ENCODE measurements at regions not wholly inside any gene's neighbourhood (a gene's known extent, or its start where the extent isn't known, plus 50 kb on each side); places are given as distances from the start of the nearest gene placed in this dataset.

DNA sequence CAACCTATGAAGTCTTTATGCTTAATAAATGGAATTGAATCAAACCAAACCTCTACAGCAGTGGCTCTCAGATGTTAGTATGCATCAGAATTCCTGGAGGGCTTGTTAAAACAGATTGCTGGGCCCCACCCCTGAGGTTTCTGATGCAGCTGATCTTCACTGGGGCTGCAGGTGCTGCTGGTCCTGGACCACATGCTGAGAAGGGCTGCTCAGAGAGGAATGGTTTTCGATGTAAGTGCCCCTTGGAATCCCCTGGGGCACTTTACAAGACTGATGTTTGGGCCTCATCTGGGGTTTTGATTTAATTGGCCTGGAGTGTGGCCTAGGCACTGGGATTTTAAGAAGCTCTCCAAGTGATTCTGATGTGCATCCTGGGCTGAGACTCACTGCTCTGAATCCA, 403.8 kb upstream of the HS6ST1 start:
- ChIA-PET CTCF (interaction anchor here (2.3 kb wide), 1 partner anchor 14 kb away, joined by 10 read pairs; no protein-coding TSS in a partner anchor), POLR2A (no interaction called here)
- no peak overlapping the region for H3K9ac ChIP-seq (replicated peaks; ENCODE audit: extremely low read depth, insufficient read depth, low read length)
- no peaks in the 10 kb centered on the region for H3K4me1 ChIP-seq (ENCODE audit: control insufficient read depth, extremely low read depth, insufficient read depth, low read length)
- H3K4me2 ChIP-seq (ENCODE audit: insufficient read depth, low read length): no peak overlapping the region
- FAIRE-seq: no peak
- TF ChIP-seq FOS (IDR thresholded peaks at IDR 0.05; ENCODE audit: borderline replicate concordance, insufficient read depth, low read length) (no peak), MYC (IDR thresholded peaks at IDR 0.05; ENCODE audit: low read depth, low read length) (no peak), JUN (IDR thresholded peaks at IDR 0.05; ENCODE audit: borderline replicate concordance, insufficient read depth, insufficient read length, low read depth) (no peak), EZH2 (IDR thresholded peaks at IDR 0.05; ENCODE audit: borderline replicate concordance, low read depth, low read length, severe bottlenecking) (no peak), GATA2 (IDR thresholded peaks at IDR 0.05; ENCODE audit: insufficient read depth, insufficient read length, low read depth, low read length) (no peak), POLR2A (IDR thresholded peaks at IDR 0.05; ENCODE audit: low read depth, low read length) (no peak)
- TF ChIP-seq, protein P1, sequence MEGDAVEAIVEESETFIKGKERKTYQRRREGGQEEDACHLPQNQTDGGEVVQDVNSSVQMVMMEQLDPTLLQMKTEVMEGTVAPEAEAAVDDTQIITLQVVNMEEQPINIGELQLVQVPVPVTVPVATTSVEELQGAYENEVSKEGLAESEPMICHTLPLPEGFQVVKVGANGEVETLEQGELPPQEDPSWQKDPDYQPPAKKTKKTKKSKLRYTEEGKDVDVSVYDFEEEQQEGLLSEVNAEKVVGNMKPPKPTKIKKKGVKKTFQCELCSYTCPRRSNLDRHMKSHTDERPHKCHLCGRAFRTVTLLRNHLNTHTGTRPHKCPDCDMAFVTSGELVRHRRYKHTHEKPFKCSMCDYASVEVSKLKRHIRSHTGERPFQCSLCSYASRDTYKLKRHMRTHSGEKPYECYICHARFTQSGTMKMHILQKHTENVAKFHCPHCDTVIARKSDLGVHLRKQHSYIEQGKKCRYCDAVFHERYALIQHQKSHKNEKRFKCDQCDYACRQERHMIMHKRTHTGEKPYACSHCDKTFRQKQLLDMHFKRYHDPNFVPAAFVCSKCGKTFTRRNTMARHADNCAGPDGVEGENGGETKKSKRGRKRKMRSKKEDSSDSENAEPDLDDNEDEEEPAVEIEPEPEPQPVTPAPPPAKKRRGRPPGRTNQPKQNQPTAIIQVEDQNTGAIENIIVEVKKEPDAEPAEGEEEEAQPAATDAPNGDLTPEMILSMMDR (IDR thresholded peaks at IDR 0.05; ENCODE audit: extremely low read depth in 1 of 2, insufficient read depth in 1 of 2, low read depth in 1 of 2, low read length in 2 of 2): no peak
- TF ChIP-seq, protein P2, sequence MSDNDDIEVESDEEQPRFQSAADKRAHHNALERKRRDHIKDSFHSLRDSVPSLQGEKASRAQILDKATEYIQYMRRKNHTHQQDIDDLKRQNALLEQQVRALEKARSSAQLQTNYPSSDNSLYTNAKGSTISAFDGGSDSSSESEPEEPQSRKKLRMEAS (IDR thresholded peaks at IDR 0.05; ENCODE audit: insufficient read depth, insufficient read length): no peak
- DNase-seq (ENCODE audit: low read depth, low spot score): no peak
- no peaks in the 10 kb centered on the region for H3K9me3 ChIP-seq (replicated peaks; ENCODE audit: control insufficient read depth, insufficient read depth, low read length)
- no peaks in the 10 kb centered on the region for H3K27me3 ChIP-seq (ENCODE audit: control insufficient read depth in 2 of 2, insufficient read depth in 2 of 2, low read length in 2 of 2)
- H3K36me3 ChIP-seq (ENCODE audit: control insufficient read depth in 2 of 2, extremely low read depth in 1 of 2, insufficient read depth in 2 of 2, low read length in 2 of 2): no peaks in the 10 kb centered on the region
- H3K9me1 ChIP-seq (replicated peaks; ENCODE audit: control insufficient read depth, extremely low read depth, insufficient read depth, low read length): no peaks in the 10 kb centered on the region
- no peaks in the 10 kb centered on the region for H3K79me2 ChIP-seq (ENCODE audit: control insufficient read depth, insufficient read depth, low read length)
- H4K20me1 ChIP-seq (replicated peaks; ENCODE audit: control insufficient read depth, extremely low read depth, insufficient read depth, low read length): no peaks in the 10 kb centered on the region
- H3K27ac ChIP-seq (ENCODE audit: insufficient read depth, low read depth, low read length): no peak overlapping the region
- H3K4me3 ChIP-seq (replicated peaks in 1 of 3; ENCODE audit: insufficient read depth in 1 of 3, low read depth in 1 of 3, low read length in 3 of 3): no peak overlapping the region
- no peak overlapping the region for H2AFZ ChIP-seq (ENCODE audit: low read depth, low read length)
- dilution Hi-C loops (cut with MboI; ENCODE audit: extremely low pct_ligation_motif_present, low sequenced_read_pairs): no loop called here
- intact Hi-C loops (cut with micrococcal nuclease): no loop called here
- BruUV-seq (replicated peaks): no TSS peak
